ENCODE measurements at regions not wholly inside any gene's neighbourhood (a gene's known extent, or its start where the extent isn't known, plus 50 kb on each side); places are given as distances from the start of the nearest gene placed in this dataset.

DNA sequence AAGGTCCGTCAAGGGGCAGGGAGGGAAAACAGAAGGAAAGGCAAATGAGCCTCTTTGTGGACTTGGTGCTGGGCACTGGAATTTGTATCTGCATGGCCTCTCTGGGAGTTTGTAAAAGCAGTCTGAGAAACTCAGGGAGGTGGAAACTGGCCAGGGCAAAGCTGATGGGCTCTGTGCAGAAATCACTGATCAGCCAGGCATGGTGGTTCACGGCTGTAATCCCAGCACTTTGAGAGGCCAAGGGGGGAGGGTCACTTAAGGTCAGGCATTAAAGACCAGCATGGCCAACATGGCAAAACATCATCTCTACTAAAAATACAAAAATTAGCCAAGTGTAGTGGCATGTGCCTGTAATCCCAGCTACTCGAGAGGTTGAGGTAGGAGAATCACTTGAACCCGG, 369.9 kb upstream of the ZNF507 start:
- TF ChIP-seq POLR2A (IDR thresholded peaks at IDR 0.05; ENCODE audit: low read length) = no peak
- no peak for TF ChIP-seq GATA1 (IDR thresholded peaks at IDR 0.05; ENCODE audit: low read depth, low read length)
